Keratinocyte (primary cell): ENCODE measurements at regions not wholly inside any gene's neighbourhood (a gene's known extent, or its start where the extent isn't known, plus 50 kb on each side); places are given as distances from the start of the nearest gene placed in this dataset.

Experiments
- DNase-seq: peaks from one replicate; pipeline ENCODE4 v3.0.0-alpha.2; 2011; ENCODE audit warnings: low read depth, missing footprints, low spot score
- FAIRE-seq: peaks from 2 replicates; lab custom pipeline; 2011; peaks lifted over from hg19 to GRCh38; lab: Jason Lieb, UNC
- H2AFZ ChIP-seq: 2 replicates; pipeline ENCODE4 v1.6.0; 2012; ENCODE audit warnings: low read length, control low read depth, inconsistent platforms; ENCODE audit not compliant: control insufficient read depth
- H3K27ac ChIP-seq: 2 replicates; pipeline ENCODE4 v1.5.1; 2011; ENCODE audit warnings: low read length; ENCODE audit not compliant: control insufficient read depth, insufficient read depth
- H3K27me3 ChIP-seq: 3 replicates; pipeline ENCODE4 v1.6.0; 2011; ENCODE audit warnings: low read length; ENCODE audit not compliant: control insufficient read depth, insufficient read depth; ENCODE audit errors: extremely low read depth
- H3K36me3 ChIP-seq, 2 experiments: 2 replicates in 1 of 2; 3 replicates in 1 of 2; pipeline ENCODE4 v1.5.1; 2011; ENCODE audit warnings: low read length in 2 of 2, mild to moderate bottlenecking in 1 of 2; ENCODE audit not compliant: control insufficient read depth in 2 of 2, insufficient read depth in 2 of 2; ENCODE audit errors: extremely low read depth in 1 of 2
- H3K4me1 ChIP-seq: 3 replicates; pipeline ENCODE4 v1.5.1; 2011; ENCODE audit warnings: low read length; ENCODE audit not compliant: control insufficient read depth, insufficient read depth; ENCODE audit errors: extremely low read depth
- H3K4me2 ChIP-seq: 3 replicates; pipeline ENCODE4 v1.6.0; 2011; ENCODE audit warnings: low read depth, low read length; ENCODE audit not compliant: control insufficient read depth, insufficient read depth; ENCODE audit errors: extremely low read depth
- H3K4me3 ChIP-seq, 3 experiments: fragments of 200-600 bp in 1 of 3; sonication (generic) in 1 of 3; 2 replicates in 2 of 3; 3 replicates in 1 of 3; pipeline ENCODE4 v1.5.1; 2011 to 2016; ENCODE audit warnings: low read length in 3 of 3, mild to moderate bottlenecking in 3 of 3, control low read depth in 2 of 3, inconsistent platforms in 1 of 3, low read depth in 1 of 3, mixed read lengths in 1 of 3, mixed run types in 1 of 3, moderate library complexity in 1 of 3; ENCODE audit not compliant: control insufficient read depth in 2 of 3, insufficient read depth in 2 of 3; ENCODE audit errors: extremely low read depth in 1 of 3
- H3K79me2 ChIP-seq: 2 replicates; pipeline ENCODE4 v1.6.0; 2012; ENCODE audit warnings: low read length; ENCODE audit not compliant: control insufficient read depth, insufficient read depth
- H3K9ac ChIP-seq: 3 replicates; pipeline ENCODE4 v1.6.0; 2011; ENCODE audit warnings: low read length; ENCODE audit not compliant: control insufficient read depth, insufficient read depth; ENCODE audit errors: extremely low read depth
- H3K9me1 ChIP-seq: 3 replicates; pipeline ENCODE4 v1.6.0; 2011; ENCODE audit warnings: low read length; ENCODE audit not compliant: control insufficient read depth, insufficient read depth; ENCODE audit errors: extremely low read depth
- H3K9me3 ChIP-seq: 2 replicates; pipeline ENCODE4 v1.5.1; 2012; ENCODE audit warnings: low read depth, low read length; ENCODE audit not compliant: control insufficient read depth
- H4K20me1 ChIP-seq: 3 replicates; pipeline ENCODE4 v1.6.0; 2011; ENCODE audit warnings: low read length; ENCODE audit not compliant: control insufficient read depth, insufficient read depth; ENCODE audit errors: extremely low read depth
- EZH2 ChIP-seq: IDR thresholded peaks from one replicate; pipeline ENCODE4 v1.6.1; 2012; ENCODE audit warnings: inconsistent platforms, mild to moderate bottlenecking, low read length, moderate library complexity
- dilution Hi-C: fragments of 300-500 bp; cut with MboI; formaldehyde crosslinking; loops from one replicate; pipeline ENCODE4 v1.7.0; 2020; ENCODE audit warnings: low sequenced_read_pairs; ENCODE audit not compliant: extremely low pct_ligation_motif_present
- TF ChIP-seq, protein P1 (sequence below), 3 experiments: IDR thresholded peaks in 1 of 3; conservative IDR thresholded peaks in 1 of 3; optimal IDR thresholded peaks in 1 of 3; 2 replicates in 2 of 3; 3 replicates in 1 of 3; pipeline versions ENCODE3 to v1.5.1; 2011; ENCODE audit warnings: low read length in 3 of 3, mild to moderate bottlenecking in 3 of 3, moderate library complexity in 2 of 3, control low read depth in 1 of 3, inconsistent platforms in 1 of 3; ENCODE audit not compliant: insufficient read depth in 2 of 3; ENCODE audit errors: extremely low read depth in 1 of 3

DNA sequence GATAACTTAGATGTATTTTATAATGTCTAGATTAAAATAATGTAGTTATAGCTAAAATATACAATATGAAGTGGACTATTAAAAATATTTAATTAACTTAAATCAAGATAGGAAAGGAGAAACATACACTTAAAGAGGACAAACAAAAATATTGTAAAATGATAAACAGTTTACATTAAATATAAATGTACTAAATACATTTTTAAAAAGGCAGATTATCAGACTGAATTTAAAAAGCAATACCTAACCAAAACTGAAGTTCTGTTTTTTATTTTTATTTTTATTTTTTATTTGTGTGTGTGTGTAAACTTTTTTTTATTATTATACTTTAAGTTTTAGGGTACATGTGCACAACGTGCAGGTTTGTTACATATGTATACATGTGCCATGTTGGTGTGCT lies 811.6 kb upstream of the INTU start:
- H3K9ac ChIP-seq = no peak overlapping the region
- dilution Hi-C loops = no loop called here

DNA sequence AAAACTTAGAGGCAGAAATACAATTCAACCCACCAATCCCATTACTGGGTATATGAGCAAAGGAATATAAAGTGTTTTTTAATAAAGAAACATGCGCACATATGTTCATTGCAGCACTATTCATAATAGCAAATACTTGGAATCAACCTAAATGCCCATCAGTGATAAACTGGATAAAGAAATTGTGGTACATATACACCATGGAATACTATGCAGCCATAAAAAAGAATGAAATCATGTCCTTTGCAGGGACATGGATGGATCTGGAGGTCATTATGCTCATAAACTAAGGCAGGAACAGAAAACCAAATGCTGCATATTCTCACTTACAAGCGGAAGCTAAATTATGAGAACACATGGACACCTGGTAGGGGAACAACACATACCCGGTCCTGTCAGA lies 807.7 kb upstream of the INTU start:
- no peaks in the 10 kb centered on the region for H3K27me3 ChIP-seq
- dilution Hi-C loops = no loop called here
- no peaks in the 10 kb centered on the region for H4K20me1 ChIP-seq
- H3K27ac ChIP-seq = no peak overlapping the region
- no peaks in the 10 kb centered on the region for H3K4me1 ChIP-seq
- H3K9ac ChIP-seq = no peak overlapping the region
- H3K9me1 ChIP-seq = no peaks in the 10 kb centered on the region
- no peak overlapping the region for H3K4me2 ChIP-seq
- DNase-seq (no peak), FAIRE-seq (no peak)
- no peaks in the 10 kb centered on the region for H3K36me3 ChIP-seq
- no peak overlapping the region for H3K4me3 ChIP-seq
- H3K79me2 ChIP-seq = no peaks in the 10 kb centered on the region
- H3K9me3 ChIP-seq = no peaks in the 10 kb centered on the region
- TF ChIP-seq EZH2 = no peak
- TF ChIP-seq, protein P1, sequence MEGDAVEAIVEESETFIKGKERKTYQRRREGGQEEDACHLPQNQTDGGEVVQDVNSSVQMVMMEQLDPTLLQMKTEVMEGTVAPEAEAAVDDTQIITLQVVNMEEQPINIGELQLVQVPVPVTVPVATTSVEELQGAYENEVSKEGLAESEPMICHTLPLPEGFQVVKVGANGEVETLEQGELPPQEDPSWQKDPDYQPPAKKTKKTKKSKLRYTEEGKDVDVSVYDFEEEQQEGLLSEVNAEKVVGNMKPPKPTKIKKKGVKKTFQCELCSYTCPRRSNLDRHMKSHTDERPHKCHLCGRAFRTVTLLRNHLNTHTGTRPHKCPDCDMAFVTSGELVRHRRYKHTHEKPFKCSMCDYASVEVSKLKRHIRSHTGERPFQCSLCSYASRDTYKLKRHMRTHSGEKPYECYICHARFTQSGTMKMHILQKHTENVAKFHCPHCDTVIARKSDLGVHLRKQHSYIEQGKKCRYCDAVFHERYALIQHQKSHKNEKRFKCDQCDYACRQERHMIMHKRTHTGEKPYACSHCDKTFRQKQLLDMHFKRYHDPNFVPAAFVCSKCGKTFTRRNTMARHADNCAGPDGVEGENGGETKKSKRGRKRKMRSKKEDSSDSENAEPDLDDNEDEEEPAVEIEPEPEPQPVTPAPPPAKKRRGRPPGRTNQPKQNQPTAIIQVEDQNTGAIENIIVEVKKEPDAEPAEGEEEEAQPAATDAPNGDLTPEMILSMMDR (optimal IDR thresholded peaks at IDR 0.05 in 1 of 3, IDR thresholded peaks at IDR 0.05 in 1 of 3, conservative IDR thresholded peaks at IDR 0.05 in 1 of 3; ENCODE audit: extremely low read depth in 1 of 3, insufficient read depth in 2 of 3, low read length in 3 of 3) = no peak
- no peak overlapping the region for H2AFZ ChIP-seq

More for the DNA sequence above, 811.6 kb upstream of the INTU start:
- Histone ChIP-seq H3K4me3 (no peak overlapping the region), H2AFZ (no peak overlapping the region), H3K9me1 (no peaks in the 10 kb centered on the region), H3K79me2 (no peaks in the 10 kb centered on the region), H3K4me2 (no peak overlapping the region), H3K27ac (no peak overlapping the region), H3K27me3 (no peaks in the 10 kb centered on the region), H3K4me1 (no peaks in the 10 kb centered on the region), H3K9me3 (no peaks in the 10 kb centered on the region), H4K20me1 (no peaks in the 10 kb centered on the region), H3K36me3 (no peaks in the 10 kb centered on the region)
- DNase-seq = no peak
- TF ChIP-seq, protein P1 (optimal IDR thresholded peaks at IDR 0.05 in 1 of 3, IDR thresholded peaks at IDR 0.05 in 1 of 3, conservative IDR thresholded peaks at IDR 0.05 in 1 of 3; ENCODE audit: extremely low read depth in 1 of 3, insufficient read depth in 2 of 3, low read length in 3 of 3) = no peak
- TF ChIP-seq EZH2 = no peak
- FAIRE-seq = no peak
